H9 (cell line): ENCODE measurements at regions not wholly inside any gene's neighbourhood (a gene's known extent, or its start where the extent isn't known, plus 50 kb on each side); places are given as distances from the start of the nearest gene placed in this dataset.

ENCODE experiments used
- DNase-seq: peaks from one replicate; pipeline ENCODE4 v3.0.0-alpha.2; 2017
- H2AFZ ChIP-seq: one replicate; pipeline ENCODE4 v1.6.1; 2013; ENCODE audit warnings: mild to moderate bottlenecking, low read length, control low read depth, moderate library complexity
- H2AK5ac ChIP-seq: 2 replicates; pipeline ENCODE4 v1.6.1; 2013; ENCODE audit warnings: low read length, control low read depth, mixed read lengths; ENCODE audit not compliant: insufficient read length
- H2BK120ac ChIP-seq: one replicate; pipeline ENCODE4 v1.6.1; 2013; ENCODE audit warnings: low read depth, mild to moderate bottlenecking, low read length, control low read depth, inconsistent platforms; ENCODE audit not compliant: poor library complexity, severe bottlenecking
- H2BK12ac ChIP-seq: 2 replicates; pipeline ENCODE4 v1.6.1; 2013; ENCODE audit warnings: low read length, control low read depth, mixed read lengths, low read depth; ENCODE audit not compliant: insufficient read length
- H2BK15ac ChIP-seq: 2 replicates; pipeline ENCODE4 v1.6.1; 2013; ENCODE audit warnings: low read depth, low read length, control low read depth
- H2BK20ac ChIP-seq: one replicate; pipeline ENCODE4 v1.6.1; 2013; ENCODE audit warnings: low read depth, mild to moderate bottlenecking, low read length, control low read depth, inconsistent platforms; ENCODE audit not compliant: poor library complexity, severe bottlenecking
- H2BK5ac ChIP-seq: 2 replicates; pipeline ENCODE4 v1.6.1; 2013; ENCODE audit warnings: low read length, control low read depth, mixed read lengths; ENCODE audit not compliant: insufficient read length
- H3K14ac ChIP-seq: 2 replicates; pipeline ENCODE4 v1.6.1; 2013; ENCODE audit warnings: low read length, control low read depth; ENCODE audit not compliant: insufficient read depth
- H3K18ac ChIP-seq: 2 replicates; pipeline ENCODE4 v1.6.1; 2013; ENCODE audit warnings: low read depth, mild to moderate bottlenecking, mixed read lengths, low read length, control low read depth; ENCODE audit not compliant: insufficient read length
- H3K23ac ChIP-seq: 2 replicates; pipeline ENCODE4 v1.6.1; 2013; ENCODE audit warnings: low read length, control low read depth, mixed read lengths, low read depth; ENCODE audit not compliant: insufficient read length
- H3K23me2 ChIP-seq: 2 replicates; pipeline ENCODE4 v1.6.1; 2013; ENCODE audit warnings: low read depth, mild to moderate bottlenecking, mixed read lengths, low read length, control low read depth; ENCODE audit not compliant: insufficient read length, poor library complexity, severe bottlenecking
- H3K27ac ChIP-seq: 2 replicates; pipeline ENCODE4 v1.5.1; 2013; ENCODE audit warnings: low read length, control low read depth, mixed read lengths, low read depth; ENCODE audit not compliant: insufficient read length
- H3K27me3 ChIP-seq: 2 replicates; pipeline ENCODE4 v1.6.1; 2013; ENCODE audit warnings: low read length, control low read depth, inconsistent platforms; ENCODE audit not compliant: insufficient read depth
- H3K4ac ChIP-seq: 2 replicates; pipeline ENCODE4 v1.6.1; 2013; ENCODE audit warnings: low read depth, mild to moderate bottlenecking, control low read depth, inconsistent platforms, low read length, moderate library complexity
- H3K4me1 ChIP-seq: 2 replicates; pipeline ENCODE4 v1.6.1; 2013; ENCODE audit warnings: low read length, control low read depth, inconsistent platforms; ENCODE audit not compliant: insufficient read depth
- H3K4me2 ChIP-seq: 2 replicates; pipeline ENCODE4 v1.6.1; 2013; ENCODE audit warnings: low read length, control low read depth, mixed read lengths; ENCODE audit not compliant: insufficient read length, insufficient read depth
- H3K56ac ChIP-seq: 2 replicates; pipeline ENCODE4 v1.6.1; 2013; ENCODE audit warnings: low read depth, mild to moderate bottlenecking, mixed read lengths, low read length, control low read depth; ENCODE audit not compliant: insufficient read length
- H3K79me1 ChIP-seq: 2 replicates; pipeline ENCODE4 v1.6.1; 2013; ENCODE audit warnings: low read depth, mild to moderate bottlenecking, moderate library complexity, low read length, control low read depth, inconsistent platforms; ENCODE audit not compliant: insufficient read depth, poor library complexity, severe bottlenecking
- H3K79me2 ChIP-seq: 2 replicates; pipeline ENCODE4 v1.6.1; 2013; ENCODE audit warnings: low read length, control low read depth, inconsistent platforms; ENCODE audit not compliant: insufficient read depth
- H3K9ac ChIP-seq: 2 replicates; pipeline ENCODE4 v1.6.1; 2013; ENCODE audit warnings: low read length, control low read depth, mixed read lengths; ENCODE audit not compliant: insufficient read length; ENCODE audit errors: extremely low read depth
- H3K9me3 ChIP-seq: one replicate; pipeline ENCODE4 v1.6.1; 2013; ENCODE audit warnings: low read depth, low read length, inconsistent platforms; ENCODE audit not compliant: control insufficient read depth
- H3T11ph ChIP-seq: one replicate; pipeline ENCODE4 v1.6.1; 2013; ENCODE audit warnings: mild to moderate bottlenecking, low read length, control low read depth, inconsistent platforms
- H4K20me1 ChIP-seq: one replicate; pipeline ENCODE4 v1.6.1; 2013; ENCODE audit not compliant: control insufficient read depth, insufficient read length, insufficient read depth
- H4K5ac ChIP-seq: 2 replicates; pipeline ENCODE4 v1.6.1; 2013; ENCODE audit warnings: low read depth, mild to moderate bottlenecking, mixed read lengths, low read length, control low read depth; ENCODE audit not compliant: insufficient read length
- H4K8ac ChIP-seq: replicated peaks from 2 replicates; pipeline ENCODE4 v1.6.1; 2013; ENCODE audit warnings: low read length, control low read depth, mixed read lengths, low read depth; ENCODE audit not compliant: insufficient read length
- H4K91ac ChIP-seq: 2 replicates; pipeline ENCODE4 v1.6.1; 2013; ENCODE audit warnings: low read depth, mild to moderate bottlenecking, moderate library complexity, mixed read lengths, low read length, control low read depth; ENCODE audit not compliant: insufficient read length
- H3K27ac Mint-ChIP-seq, 3 experiments: 2 replicates in 2 of 3; 3 replicates in 1 of 3; pipeline ENCODE4 v1.8.0; 2020 to 2021; ENCODE audit warnings: mixed read lengths in 3 of 3, mild to moderate bottlenecking in 1 of 3, moderate library complexity in 1 of 3
- H3K27me3 Mint-ChIP-seq: 2 replicates; pipeline ENCODE4 v1.8.0; 2021; ENCODE audit warnings: low read depth, mild to moderate bottlenecking, moderate library complexity, mixed read lengths
- H3K36me3 Mint-ChIP-seq, 3 experiments: 2 replicates in 2 of 3; 3 replicates in 1 of 3; pipeline ENCODE4 v1.8.0; 2020 to 2021; ENCODE audit warnings: low read depth in 3 of 3, mixed read lengths in 3 of 3; ENCODE audit not compliant: insufficient read depth in 1 of 3
- H3K4me1 Mint-ChIP-seq, 2 experiments: 2 replicates each; pipeline ENCODE4 v1.8.0; 2020; ENCODE audit warnings: mixed read lengths in 2 of 2
- H3K4me3 Mint-ChIP-seq, 2 experiments: 2 replicates in 1 of 2; 3 replicates in 1 of 2; pipeline ENCODE4 v1.8.0; 2020 to 2021; ENCODE audit warnings: mild to moderate bottlenecking in 2 of 2, mixed read lengths in 2 of 2, moderate library complexity in 1 of 2
- H3K9me3 Mint-ChIP-seq, 2 experiments: 2 replicates in 1 of 2; 3 replicates in 1 of 2; pipeline ENCODE4 v1.8.0; 2020; ENCODE audit warnings: mild to moderate bottlenecking in 2 of 2, mixed read lengths in 2 of 2, moderate library complexity in 1 of 2
- CTCF ChIP-seq: fragments of 200-600 bp; sonication (generic); conservative IDR thresholded peaks from 3 replicates; pipeline ENCODE4 v1.8.0; 2021; ENCODE audit warnings: antibody characterized with exemption, mild to moderate bottlenecking
- WGBS: extraction: QIAGEN DNeasy Blood & Tissue Kit; methylation state at CpG from one replicate; pipeline ENCODE4 v1.1.7; 2013; ENCODE audit warnings: missing lambda C conversion rate, low lambda C conversion rate, mixed read lengths; ENCODE audit not compliant: insufficient read length; ENCODE audit errors: extremely low coverage; 5-methylcytosine and 5-hydroxymethylcytosine counted together

DNA sequence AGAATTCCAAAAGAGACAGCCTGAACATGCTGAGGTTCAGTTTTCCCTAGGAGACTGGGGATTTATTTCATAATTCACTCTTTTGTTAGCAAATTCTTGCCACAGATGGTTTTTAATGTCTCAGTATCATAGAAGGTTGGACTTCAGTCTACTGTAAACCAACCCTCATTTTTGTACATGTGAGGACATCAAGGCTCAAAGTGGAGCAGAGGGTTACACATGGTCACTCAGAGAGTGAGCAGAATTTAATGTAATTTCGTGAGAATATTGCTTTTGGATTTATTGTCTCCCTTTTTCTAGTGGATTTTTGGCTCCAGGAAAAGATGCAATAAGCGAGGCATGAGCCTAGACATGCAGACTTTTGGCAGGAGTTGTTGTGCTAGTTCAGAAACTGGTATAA, 210.8 kb upstream of the JUN start:
- H3K23ac ChIP-seq: no peak overlapping the region
- H3K4me1 ChIP-seq: no peaks in the 10 kb centered on the region
- no peaks in the 10 kb centered on the region; the same call in 1 of the 2 replicates for H3K27me3 ChIP-seq
- peaks cover 6 to 7% of the 10 kb centered on the region in 2 experiments for H3K4me1 Mint-ChIP-seq
- no peaks in the 10 kb centered on the region for H3K79me2 ChIP-seq
- H2AK5ac ChIP-seq: no peak overlapping the region
- no peak overlapping the region for H3K27ac ChIP-seq
- no peak for DNase-seq
- H2AFZ ChIP-seq: no peak overlapping the region
- no peak overlapping the region for H3K4me2 ChIP-seq
- H3K9ac ChIP-seq: no peak overlapping the region
- H3K14ac ChIP-seq: no peak overlapping the region
- no peak overlapping the region for H4K5ac ChIP-seq
- H3K18ac ChIP-seq: no peak overlapping the region
- no peaks in the 10 kb centered on the region for H3K36me3 Mint-ChIP-seq
- no CpG with 5 or more reads among the region's 2 CpGs for whole genome bisulfite sequencing
- no peak overlapping the region for H3K56ac ChIP-seq
- no peaks in the 10 kb centered on the region for H3K9me3 ChIP-seq
- no peaks in the 10 kb centered on the region for H3K79me1 ChIP-seq
- no peak overlapping the region for H2BK20ac ChIP-seq
- no peaks in the 10 kb centered on the region for H3K9me3 Mint-ChIP-seq
- H4K91ac ChIP-seq: no peak overlapping the region
- no peak overlapping the region for H3K27ac Mint-ChIP-seq
- no peak overlapping the region for H3T11ph ChIP-seq
- no peak overlapping the region for H2BK5ac ChIP-seq
- no peaks in the 10 kb centered on the region for H3K23me2 ChIP-seq
- H3K27me3 Mint-ChIP-seq: peaks cover 2% of the 10 kb centered on the region
- no peak overlapping the region for H3K4me3 Mint-ChIP-seq
- no peak overlapping the region for H2BK12ac ChIP-seq
- H4K8ac ChIP-seq: no peak overlapping the region
- no peak overlapping the region for H2BK15ac ChIP-seq
- no peaks in the 10 kb centered on the region for H4K20me1 ChIP-seq
- H3K4ac ChIP-seq: no peak overlapping the region
- H2BK120ac ChIP-seq: no peak overlapping the region
- TF ChIP-seq CTCF: no peak
